GM12878 (cell line): ENCODE measurements at regions not wholly inside any gene's neighbourhood (a gene's known extent, or its start where the extent isn't known, plus 50 kb on each side); places are given as distances from the start of the nearest gene placed in this dataset.

Experiments
- ATAC-seq: fragments of 200-7000 bp; cut with Tn5 transposase; 3 replicates; pipeline ENCODE4 v1.9.1; 2020; ENCODE audit warnings: mild to moderate bottlenecking, moderate library complexity
- BruUV-seq: library from RNA; stranded (reverse); fragments of 400-500 nt; replicated peaks from 2 replicates; lab custom pipeline; 2021; lab: Mats Ljungman, UMichigan
- CTCF ChIA-PET: fragments of 300-600 bp; sonication (Branson Sonifier 250); formaldehyde crosslinking; extraction: SDS; loops from one replicate; lab custom pipeline; 2021; ENCODE audit warnings: inconsistent platforms; lab: Yijun Ruan, JAX
- POLR2A ChIA-PET: fragments of 350-600 bp; formaldehyde crosslinking; extraction: SDS; loops from one replicate; lab custom pipeline; 2021; ENCODE audit warnings: inconsistent platforms; lab: Charles Lee
- RAD21 ChIA-PET: fragments of 300-600 bp; sonication (Branson Sonifier 250); formaldehyde crosslinking; loops from one replicate; lab custom pipeline; 2023; ENCODE audit warnings: antibody characterized with exemption; ENCODE audit not compliant: unreplicated experiment; lab: Charles Lee
- SMC1A ChIA-PET: fragments of 300-600 bp; sonication (Branson Sonifier 250); formaldehyde crosslinking; loops from one replicate; lab custom pipeline; 2023; ENCODE audit not compliant: unreplicated experiment, uncharacterized antibody; lab: Charles Lee
- DNase-seq: peaks from one replicate; pipeline ENCODE4 v3.0.0-alpha.2; 2011; ENCODE audit warnings: low read depth, low spot score
- FAIRE-seq: peaks from 3 replicates; lab custom pipeline; 2011; peaks lifted over from hg19 to GRCh38; lab: Jason Lieb, UNC
- H2AFZ ChIP-seq: 2 replicates; pipeline ENCODE4 v1.6.0; 2011; ENCODE audit warnings: low read depth, low read length, control low read depth; ENCODE audit not compliant: control insufficient read depth
- H3K27ac ChIP-seq: 2 replicates; pipeline ENCODE4 v1.5.1; 2011; ENCODE audit warnings: control low read depth; ENCODE audit not compliant: control insufficient read depth, insufficient read depth
- H3K27me3 ChIP-seq, 2 experiments: replicated peaks in 1 of 2; 2 replicates each; pipeline versions ENCODE4 v1.6.0 to v1.6.1; 2011; ENCODE audit warnings: low read length in 1 of 2; ENCODE audit not compliant: control insufficient read depth in 2 of 2, insufficient read depth in 2 of 2
- H3K36me3 ChIP-seq, 2 experiments: 2 replicates each; pipeline ENCODE4 v1.5.1; 2011; ENCODE audit warnings: low read length in 1 of 2; ENCODE audit not compliant: control insufficient read depth in 2 of 2, insufficient read depth in 2 of 2
- H3K4me1 ChIP-seq: 2 replicates; pipeline ENCODE4 v1.6.1; 2011; ENCODE audit warnings: mild to moderate bottlenecking, low read length, moderate library complexity, mixed read lengths; ENCODE audit not compliant: control insufficient read depth, insufficient read depth
- H3K4me2 ChIP-seq: 2 replicates; pipeline ENCODE4 v1.6.0; 2011; ENCODE audit warnings: control low read depth; ENCODE audit not compliant: control insufficient read depth, insufficient read depth
- H3K4me3 ChIP-seq: fragments of 200-600 bp; sonication (generic); 2 replicates; pipeline ENCODE4 v1.5.1; 2016
- H3K79me2 ChIP-seq: 2 replicates; pipeline ENCODE4 v1.6.0; 2011; ENCODE audit warnings: low read length; ENCODE audit not compliant: control insufficient read depth, insufficient read depth
- H3K9ac ChIP-seq: 2 replicates; pipeline ENCODE4 v1.8.0; 2011; ENCODE audit warnings: low read length, control low read depth, mixed read lengths; ENCODE audit not compliant: control insufficient read depth, insufficient read depth
- H3K9me3 ChIP-seq: replicated peaks from 3 replicates; pipeline ENCODE4 v1.5.1; 2011; ENCODE audit warnings: mild to moderate bottlenecking, low read length; ENCODE audit not compliant: control insufficient read depth, insufficient read depth
- H4K20me1 ChIP-seq: 2 replicates; pipeline ENCODE4 v1.6.0; 2011; ENCODE audit not compliant: control insufficient read depth, insufficient read depth
- CBFB ChIP-seq: IDR thresholded peaks from 2 replicates; pipeline ENCODE4 v1.6.1; 2016; ENCODE audit warnings: antibody characterized with exemption, low read depth
- CBX3 ChIP-seq: fragments of 200-600 bp; sonication (generic); IDR thresholded peaks from 2 replicates; pipeline ENCODE4 v1.6.1; 2016; ENCODE audit warnings: low read depth, borderline replicate concordance
- EED ChIP-seq: sonication (generic); IDR thresholded peaks from 2 replicates; pipeline ENCODE4 v1.6.1; 2016; ENCODE audit warnings: antibody characterized with exemption, low read depth
- FOXM1 ChIP-seq: IDR thresholded peaks from 2 replicates; pipeline ENCODE4 v1.6.1; 2012; ENCODE audit warnings: low read depth, mild to moderate bottlenecking, inconsistent platforms, low read length, moderate library complexity
- IKZF2 ChIP-seq, 2 experiments: fragments of 450-650 bp; IDR thresholded peaks; 2 replicates each; pipeline ENCODE4 v1.6.1; 2017; ENCODE audit warnings: mild to moderate bottlenecking in 2 of 2, moderate library complexity in 2 of 2
- MTA2 ChIP-seq: fragments of 450-650 bp; IDR thresholded peaks from 2 replicates; pipeline ENCODE4 v1.6.1; 2016; ENCODE audit warnings: low read depth, mild to moderate bottlenecking, moderate library complexity
- PKNOX1 ChIP-seq: fragments of 450-650 bp; IDR thresholded peaks from 2 replicates; pipeline ENCODE4 v1.6.1; 2016; ENCODE audit warnings: mild to moderate bottlenecking
- RFX5 ChIP-seq: IDR thresholded peaks from 2 replicates; pipeline ENCODE4 v1.6.1; 2011; ENCODE audit warnings: low read depth, low read length, improper control_type of control experiment
- RUNX3 ChIP-seq: IDR thresholded peaks from 2 replicates; pipeline ENCODE4 v1.6.1; 2012; ENCODE audit warnings: low read length, inconsistent platforms
- SIN3A ChIP-seq: IDR thresholded peaks from 2 replicates; pipeline ENCODE4 v1.6.1; 2012; ENCODE audit warnings: low read depth, low read length, improper control_type of control experiment
- SMARCA5 ChIP-seq: fragments of 450-650 bp; IDR thresholded peaks from 2 replicates; pipeline ENCODE4 v1.6.1; 2017; ENCODE audit warnings: mild to moderate bottlenecking
- SP1 ChIP-seq: IDR thresholded peaks from one replicate; pipeline ENCODE4 v1.6.1; 2011; ENCODE audit warnings: low read depth, low read length
- ZBTB33 ChIP-seq: fragments of 450-650 bp; IDR thresholded peaks from 2 replicates; pipeline ENCODE4 v1.6.1; 2017; ENCODE audit warnings: mild to moderate bottlenecking
- ZBTB40 ChIP-seq: fragments of 450-650 bp; IDR thresholded peaks from 2 replicates; pipeline ENCODE4 v1.6.1; 2016; ENCODE audit warnings: mild to moderate bottlenecking, moderate library complexity, borderline replicate concordance
- ZNF207 ChIP-seq: fragments of 450-650 bp; IDR thresholded peaks from 2 replicates; pipeline ENCODE4 v1.6.1; 2014; ENCODE audit warnings: antibody characterized with exemption, mild to moderate bottlenecking, borderline replicate concordance
- WGBS: methylation state at CpG from one replicate; pipeline ENCODE4 v1.1.6; 2016; ENCODE audit warnings: low lambda C conversion rate; ENCODE audit not compliant: insufficient replicate concordance, insufficient coverage; ENCODE audit errors: missing lambda C conversion rate; 5-methylcytosine and 5-hydroxymethylcytosine counted together
- in situ Hi-C: fragments of 300-500 bp; cut with MboI; formaldehyde crosslinking; loops from 9 replicates; pipeline ENCODE4 v1.14.3; 2018; ENCODE audit warnings: mixed read lengths
- intact Hi-C: fragments of 100-400 bp; cut with micrococcal nuclease; formaldehyde crosslinking; loops from one replicate; pipeline ENCODE4 v1.14.2; 2022; ENCODE audit not compliant: unreplicated experiment

GRCh38 chr5:107219993-107220392 lies 450.7 kb downstream of the EFNA5 start:
- FAIRE-seq, result no peak
- ChIA-PET RAD21 (interaction anchor here (0.6 kb wide), 1 partner anchor 99 kb away, joined by 4 read pairs; no protein-coding TSS in a partner anchor), POLR2A (no interaction called here), SMC1A (interaction anchor here (1.7 kb wide), 1 partner anchor 11 kb away, joined by 7 read pairs; no protein-coding TSS in a partner anchor)
- 0% methylated on average over 1 of the region's 1 CpG for WGBS
- H3K36me3 ChIP-seq, result no peaks in the 10 kb centered on the region
- intact Hi-C loops, result no loop called here
- no peak overlapping the region for H3K4me2 ChIP-seq
- in situ Hi-C loops, result no loop called here
- H3K9me3 ChIP-seq, result no peaks in the 10 kb centered on the region; the same call in 2 of the 3 replicates
- H2AFZ ChIP-seq, result no peak overlapping the region
- H3K9ac ChIP-seq, result no peak overlapping the region
- H3K4me1 ChIP-seq, result no peaks in the 10 kb centered on the region
- no peaks in the 10 kb centered on the region for H3K79me2 ChIP-seq
- no peak for TF ChIP-seq CBX3
- no peak for TF ChIP-seq RUNX3
- no peak for TF ChIP-seq MTA2
- no peak for TF ChIP-seq ZBTB33
- TF ChIP-seq IKZF2 (IDR thresholded peaks at IDR 0.05), result no peak
- no peak for TF ChIP-seq CBFB
- TF ChIP-seq PKNOX1, result no peak
- TF ChIP-seq SMARCA5, result no peak
- TF ChIP-seq SIN3A, result no peak
- TF ChIP-seq RFX5, result no peak
- no peak for TF ChIP-seq ZNF207
- TF ChIP-seq ZBTB40, result no peak
- no peak for TF ChIP-seq SP1
- TF ChIP-seq FOXM1, result no peak
- TF ChIP-seq EED, result no peak
- TF ChIP-seq, all 136 proteins: peak for 0
- BruUV-seq, result no TSS peak
- no peak overlapping the region for H3K4me3 ChIP-seq
- DNase-seq (no peak), ATAC-seq (no peak)
- no peaks in the 10 kb centered on the region; a peak in 1 of 4 replicates for H3K27me3 ChIP-seq
- H4K20me1 ChIP-seq, result no peaks in the 10 kb centered on the region
- H3K27ac ChIP-seq, result no peak overlapping the region
- CTCF ChIA-PET, result interaction anchor here (4.3 kb wide), 1 partner anchor 27 kb away, joined by 20 read pairs; no protein-coding TSS in a partner anchor
